ENCODE measurements at regions not wholly inside any gene's neighbourhood (a gene's known extent, or its start where the extent isn't known, plus 50 kb on each side); places are given as distances from the start of the nearest gene placed in this dataset.

GRCh38 chr16:73215678-73216377 is 167.9 kb upstream of the ZFHX3 start:
- TF ChIP-seq, protein P1, sequence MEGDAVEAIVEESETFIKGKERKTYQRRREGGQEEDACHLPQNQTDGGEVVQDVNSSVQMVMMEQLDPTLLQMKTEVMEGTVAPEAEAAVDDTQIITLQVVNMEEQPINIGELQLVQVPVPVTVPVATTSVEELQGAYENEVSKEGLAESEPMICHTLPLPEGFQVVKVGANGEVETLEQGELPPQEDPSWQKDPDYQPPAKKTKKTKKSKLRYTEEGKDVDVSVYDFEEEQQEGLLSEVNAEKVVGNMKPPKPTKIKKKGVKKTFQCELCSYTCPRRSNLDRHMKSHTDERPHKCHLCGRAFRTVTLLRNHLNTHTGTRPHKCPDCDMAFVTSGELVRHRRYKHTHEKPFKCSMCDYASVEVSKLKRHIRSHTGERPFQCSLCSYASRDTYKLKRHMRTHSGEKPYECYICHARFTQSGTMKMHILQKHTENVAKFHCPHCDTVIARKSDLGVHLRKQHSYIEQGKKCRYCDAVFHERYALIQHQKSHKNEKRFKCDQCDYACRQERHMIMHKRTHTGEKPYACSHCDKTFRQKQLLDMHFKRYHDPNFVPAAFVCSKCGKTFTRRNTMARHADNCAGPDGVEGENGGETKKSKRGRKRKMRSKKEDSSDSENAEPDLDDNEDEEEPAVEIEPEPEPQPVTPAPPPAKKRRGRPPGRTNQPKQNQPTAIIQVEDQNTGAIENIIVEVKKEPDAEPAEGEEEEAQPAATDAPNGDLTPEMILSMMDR (conservative IDR thresholded peaks at IDR 0.05) = no peak
- TF ChIP-seq ZFX (IDR thresholded peaks at IDR 0.05) = no peak

Measured in C4-2B (cell line).